CD14-positive monocyte (primary cell): ENCODE measurements at regions not wholly inside any gene's neighbourhood (a gene's known extent, or its start where the extent isn't known, plus 50 kb on each side); places are given as distances from the start of the nearest gene placed in this dataset.
A peak's percentile ranks its signal among the peaks of the same experiment; 100 is the strongest.

Experiments
- DNase-seq, 3 donors: peaks; one replicate each; pipeline ENCODE4 v3.0.0-alpha.2; 2011 to 2022
- H2AFZ ChIP-seq: 2 replicates; pipeline ENCODE4 v1.6.0; 2012; ENCODE audit warnings: mild to moderate bottlenecking, low read depth, low read length, inconsistent platforms; ENCODE audit not compliant: insufficient read depth, poor library complexity, severe bottlenecking
- H3K27ac ChIP-seq, 2 donors: 1 replicate in 1 of 2; 2 replicates in 1 of 2; pipeline ENCODE4 v1.5.1; 2012 to 2013; ENCODE audit warnings: low read length in 2 of 2, control low read depth in 1 of 2, inconsistent platforms in 1 of 2, low read depth in 1 of 2, mild to moderate bottlenecking in 1 of 2
- H3K27me3 ChIP-seq, 2 donors: one replicate each; pipeline versions ENCODE4 v1.6.0 to v1.6.1; 2011 to 2013; ENCODE audit warnings: low read length in 2 of 2; ENCODE audit not compliant: control insufficient read depth in 2 of 2, insufficient read depth in 2 of 2
- H3K36me3 ChIP-seq, 2 donors: replicated peaks in 1 of 2; 1 replicate in 1 of 2; 2 replicates in 1 of 2; pipeline versions ENCODE4 v1.5.1 to v1.6.1; 2012 to 2013; ENCODE audit warnings: low read length in 2 of 2, control low read depth in 1 of 2, inconsistent platforms in 1 of 2, mild to moderate bottlenecking in 1 of 2; ENCODE audit not compliant: insufficient read depth in 2 of 2, control insufficient read depth in 1 of 2
- H3K4me1 ChIP-seq, 2 donors: 1 replicate in 1 of 2; 2 replicates in 1 of 2; pipeline versions ENCODE4 v1.5.1 to v1.6.1; 2012 to 2013; ENCODE audit warnings: low read length in 2 of 2, control low read depth in 1 of 2, inconsistent platforms in 1 of 2, mild to moderate bottlenecking in 1 of 2, moderate library complexity in 1 of 2; ENCODE audit not compliant: insufficient read depth in 2 of 2, control insufficient read depth in 1 of 2
- H3K4me2 ChIP-seq: replicated peaks from 2 replicates; pipeline ENCODE3; 2012; ENCODE audit warnings: low read length, moderate library complexity, mild to moderate bottlenecking; ENCODE audit not compliant: poor library complexity, severe bottlenecking; ENCODE audit errors: extremely low read depth
- H3K4me3 ChIP-seq, 3 experiments: fragments of 200-600 bp in 1 of 3; sonication (generic) in 1 of 3; replicated peaks in 1 of 3; 1 replicate in 2 of 3; 2 replicates in 1 of 3; pipeline ENCODE4 v1.5.1; 2011 to 2013; ENCODE audit warnings: low read length in 3 of 3, mild to moderate bottlenecking in 3 of 3, control low read depth in 2 of 3, low read depth in 2 of 3, inconsistent platforms in 1 of 3, moderate library complexity in 1 of 3
- H3K79me2 ChIP-seq: 2 replicates; pipeline ENCODE4 v1.6.0; 2012; ENCODE audit warnings: mild to moderate bottlenecking, control low read depth, inconsistent platforms, low read length, moderate library complexity; ENCODE audit not compliant: insufficient read depth
- H3K9ac ChIP-seq: 2 replicates; pipeline ENCODE4 v1.6.0; 2017; ENCODE audit warnings: low read length, mild to moderate bottlenecking; ENCODE audit not compliant: insufficient read depth, poor library complexity, severe bottlenecking
- H3K9me3 ChIP-seq, 2 donors: replicated peaks in 1 of 2; 1 replicate in 1 of 2; 2 replicates in 1 of 2; pipeline versions ENCODE4 v1.5.1 to v1.6.1; 2012 to 2013; ENCODE audit warnings: low read length in 2 of 2, control low read depth in 1 of 2; ENCODE audit not compliant: control insufficient read depth in 1 of 2, insufficient read depth in 1 of 2
- H4K20me1 ChIP-seq: 2 replicates; pipeline ENCODE4 v1.6.0; 2012; ENCODE audit warnings: mild to moderate bottlenecking, low read length, control low read depth, moderate library complexity; ENCODE audit not compliant: insufficient read depth
- H3K27ac Mint-ChIP-seq, 7 donors: one replicate each; pipeline ENCODE4 v1.8.0; 2020; ENCODE audit warnings: mild to moderate bottlenecking in 7 of 7, mixed read lengths in 7 of 7, moderate library complexity in 6 of 7, inconsistent platforms in 2 of 7
- H3K27me3 Mint-ChIP-seq, 3 donors: one replicate each; pipeline ENCODE4 v1.8.0; 2021 to 2022; ENCODE audit warnings: low read depth in 3 of 3, mild to moderate bottlenecking in 3 of 3, mixed read lengths in 3 of 3, moderate library complexity in 3 of 3, inconsistent platforms in 1 of 3
- H3K36me3 Mint-ChIP-seq, 2 donors: one replicate each; pipeline ENCODE4 v1.8.0; 2020; ENCODE audit warnings: mixed read lengths in 2 of 2, inconsistent platforms in 1 of 2, mild to moderate bottlenecking in 1 of 2
- H3K4me1 Mint-ChIP-seq: one replicate; pipeline ENCODE4 v1.8.0; 2020; ENCODE audit warnings: mild to moderate bottlenecking, mixed read lengths
- H3K4me3 Mint-ChIP-seq, 2 donors: one replicate each; pipeline ENCODE4 v1.8.0; 2020; ENCODE audit warnings: mild to moderate bottlenecking in 2 of 2, mixed read lengths in 2 of 2, moderate library complexity in 1 of 2
- H3K9me3 Mint-ChIP-seq, 7 donors: one replicate each; pipeline ENCODE4 v1.8.0; 2020 to 2022; ENCODE audit warnings: mixed read lengths in 7 of 7, mild to moderate bottlenecking in 6 of 7, moderate library complexity in 6 of 7, inconsistent platforms in 2 of 7
- CTCF ChIP-seq: fragments of 200-600 bp; IDR thresholded peaks from one replicate; pipeline ENCODE4 v1.8.0; 2022; ENCODE audit warnings: antibody characterized with exemption, mild to moderate bottlenecking
- WGBS: methylation state at CpG from one replicate; pipeline ENCODE4 v1.1.5; 2013; ENCODE audit warnings: missing lambda C conversion rate; ENCODE audit not compliant: insufficient coverage; 5-methylcytosine and 5-hydroxymethylcytosine counted together
- intact Hi-C, 2 donors: fragments of 100-400 bp; cut with micrococcal nuclease; formaldehyde crosslinking; loops; one replicate each; pipeline versions ENCODE4 v1.15.0 to v1.15.1; 2023

- Histone ChIP-seq H2AFZ (no peak overlapping the region), H3K4me2 (no peak overlapping the region), H3K4me3 (no peak overlapping the region), H3K9me3 (peaks cover 24 to 51% of the 10 kb centered on the region in 2 donors), H3K79me2 (no peaks in the 10 kb centered on the region), H3K27me3 (peaks cover 68 to 76% of the 10 kb centered on the region in 2 donors), H3K4me1 (peaks cover 14 to 18% of the 10 kb centered on the region in 2 donors), H3K9ac (no peak overlapping the region), H3K36me3 (no peaks in the 10 kb centered on the region), H4K20me1 (no peaks in the 10 kb centered on the region), H3K27ac (no peak overlapping the region)
- WGBS, result 5% methylated on average over 20 of the region's 21 CpGs
- peaks cover 9 to 36% (median 20%) of the 10 kb centered on the region in 7 donors for H3K9me3 Mint-ChIP-seq
- peaks cover 82 to 88% (median 87%) of the 10 kb centered on the region in 3 donors for H3K27me3 Mint-ChIP-seq
- peak overlapping the region; percentile 16 to 88 for H3K4me3 Mint-ChIP-seq
- peaks cover 22% of the 10 kb centered on the region for H3K4me1 Mint-ChIP-seq
- peak; percentile 74 for TF ChIP-seq CTCF
- peak overlapping the region in 1 of 7 donors; percentile 61 for H3K27ac Mint-ChIP-seq
- H3K36me3 Mint-ChIP-seq, result peaks cover 4 to 8% of the 10 kb centered on the region in 2 donors
- peak; percentile 17 to 35 (median 20) for DNase-seq
- intact Hi-C loops, result no loop called here
Measured at GRCh38 chr1:143698016-143698415, 273.8 kb downstream of the FAM72C start.

- Histone ChIP-seq H3K4me1 (peaks cover 7 to 8% of the 10 kb centered on the region in 2 donors), H3K36me3 (no peaks in the 10 kb centered on the region), H3K79me2 (no peaks in the 10 kb centered on the region), H3K4me3 (no peak overlapping the region), H3K4me2 (no peak overlapping the region), H2AFZ (no peak overlapping the region), H4K20me1 (no peaks in the 10 kb centered on the region), H3K27me3 (peaks cover 78 to 87% of the 10 kb centered on the region in 2 donors), H3K27ac (no peak overlapping the region), H3K9me3 (peaks cover 16 to 47% of the 10 kb centered on the region in 2 donors), H3K9ac (no peak overlapping the region)
- Mint-ChIP-seq H3K4me1 (peaks cover 13% of the 10 kb centered on the region), H3K9me3 (peaks cover 11 to 51% (median 26%) of the 10 kb centered on the region in 7 donors), H3K27ac (no peak overlapping the region), H3K4me3 (peak overlapping the region in 1 of 2 donors; percentile 64), H3K27me3 (peaks cover 89 to 98% (median 96%) of the 10 kb centered on the region in 3 donors), H3K36me3 (peaks cover 6 to 15% of the 10 kb centered on the region in 2 donors)
- TF ChIP-seq CTCF, result no peak
- intact Hi-C loops, result no loop called here
- no peak for DNase-seq
- WGBS, result 78% methylated on average over 1 of the region's 3 CpGs
Measured at GRCh38 chr1:143694085-143694484, 277.7 kb downstream of the FAM72C start.
